Large intestine (tissue), 3 donors: ENCODE measurements at regions not wholly inside any gene's neighbourhood (a gene's known extent, or its start where the extent isn't known, plus 50 kb on each side); places are given as distances from the start of the nearest gene placed in this dataset.
"Not testable (repeated sequence)": the region's sequence is repeated elsewhere in the genome, so short reads cannot be mapped to it uniquely, and the experiment has no call there.

Experiments
- DNase-seq, 2 donors: peaks; one replicate each; pipeline versions ENCODE4 v3.0.0 to v3.0.0-alpha.2; 2013
- H3K27ac ChIP-seq: one replicate; pipeline ENCODE4 v1.5.1; 2013; ENCODE audit warnings: low read length
- H3K27me3 ChIP-seq: 2 replicates; pipeline ENCODE4 v1.6.1; 2013; ENCODE audit warnings: low read length; ENCODE audit not compliant: control insufficient read depth, insufficient read depth
- H3K36me3 ChIP-seq: 2 replicates; pipeline ENCODE4 v1.6.1; 2013; ENCODE audit warnings: low read length; ENCODE audit not compliant: control insufficient read depth, insufficient read depth
- H3K4me1 ChIP-seq: one replicate; pipeline ENCODE4 v1.6.1; 2013; ENCODE audit warnings: low read length; ENCODE audit not compliant: control insufficient read depth, insufficient read depth
- H3K4me3 ChIP-seq: one replicate; pipeline ENCODE4 v1.5.1; 2013; ENCODE audit warnings: low read length
- H3K9me3 ChIP-seq: one replicate; pipeline ENCODE4 v1.6.1; 2013; ENCODE audit warnings: mild to moderate bottlenecking, low read depth, low read length, moderate library complexity; ENCODE audit not compliant: control insufficient read depth
- WGBS: methylation state at CpG from one replicate; pipeline ENCODE4 v1.1.5; 2013; ENCODE audit warnings: low lambda C conversion rate; ENCODE audit not compliant: insufficient coverage; 5-methylcytosine and 5-hydroxymethylcytosine counted together

DNA sequence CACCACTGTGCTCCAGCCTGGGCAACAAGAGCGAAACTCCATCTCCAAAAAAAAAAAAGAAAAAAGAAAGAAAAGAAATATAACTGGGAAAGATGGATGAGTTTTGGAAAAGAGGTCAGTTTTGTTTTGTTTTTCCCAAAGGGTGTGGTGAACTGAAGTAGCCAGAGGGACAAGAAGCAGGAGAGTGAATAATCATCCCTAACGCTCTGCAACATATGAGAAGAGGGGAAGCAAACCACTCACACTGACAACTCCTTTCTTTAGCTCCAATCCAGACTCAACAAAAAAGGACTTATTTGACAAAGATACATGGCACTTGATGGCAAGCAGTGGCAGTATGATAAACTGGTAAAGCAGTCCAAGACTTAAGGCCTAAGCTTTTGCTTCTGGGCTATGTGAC, 176.1 kb upstream of the HMHB1 start:
- H3K4me3 ChIP-seq, result no peak overlapping the region
- WGBS, result 89% methylated on average over 1 of the region's 2 CpGs
- H3K27ac ChIP-seq, result no peak overlapping the region
- no peaks in the 10 kb centered on the region for H3K27me3 ChIP-seq
- no peak for DNase-seq
- H3K4me1 ChIP-seq, result peaks cover 22% of the 10 kb centered on the region
- H3K36me3 ChIP-seq, result no peaks in the 10 kb centered on the region
- no peaks in the 10 kb centered on the region for H3K9me3 ChIP-seq

DNA sequence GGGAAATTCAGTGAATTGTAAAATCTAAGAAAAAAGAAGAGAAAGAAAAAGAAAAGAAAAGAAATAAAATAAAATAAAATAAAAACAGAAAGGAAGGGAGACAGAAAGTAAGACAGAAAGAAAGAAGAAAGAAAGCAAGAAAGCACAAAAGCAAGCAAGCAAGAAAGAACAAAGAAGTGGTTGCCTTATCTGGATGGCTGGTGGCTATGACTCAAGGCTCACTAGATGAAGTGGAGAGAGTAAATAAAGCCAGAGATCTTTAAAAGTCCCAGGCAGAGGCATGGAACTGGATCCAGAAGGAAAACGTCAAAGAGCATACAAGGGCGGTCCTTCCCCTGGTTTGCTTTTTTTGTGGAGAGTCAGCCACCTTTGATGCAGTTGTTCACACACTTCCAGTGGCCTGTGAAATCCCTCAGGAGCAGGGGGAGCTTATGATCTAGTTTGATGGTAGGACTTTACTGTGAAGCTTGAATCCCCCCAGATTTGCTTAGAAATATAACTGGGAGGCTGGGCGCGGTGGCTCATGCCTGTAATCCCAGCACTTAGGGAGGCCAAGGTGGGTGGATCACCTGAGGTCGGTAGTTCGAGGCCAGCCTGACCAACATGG, 176.7 kb upstream of the HMHB1 start:
- H3K27ac ChIP-seq, result no peak overlapping the region

DNA sequence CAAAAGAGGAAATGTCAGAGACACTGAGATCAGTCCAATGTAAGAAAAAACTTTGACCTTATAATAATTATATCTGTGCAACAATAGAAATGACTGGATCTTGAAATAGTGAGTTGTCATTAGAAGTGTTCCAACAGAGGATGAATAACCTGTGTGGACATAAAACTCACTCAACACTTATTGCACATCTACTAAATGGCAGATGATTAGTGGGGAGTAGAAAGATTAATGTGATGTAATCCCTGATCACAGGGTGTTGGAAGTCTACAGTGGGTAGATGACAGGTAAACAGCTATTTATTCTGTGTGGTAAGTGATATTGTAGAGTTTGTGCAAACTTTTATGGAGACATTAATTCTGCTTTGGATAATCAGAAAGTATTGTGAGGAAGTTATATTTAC, 177.3 kb upstream of the HMHB1 start:
- Histone ChIP-seq H3K36me3 (no peaks in the 10 kb centered on the region), H3K27me3 (no peaks in the 10 kb centered on the region), H3K4me3 (no peak overlapping the region), H3K9me3 (no peaks in the 10 kb centered on the region), H3K27ac (no peak overlapping the region), H3K4me1 (peaks cover 22% of the 10 kb centered on the region)
- no peak for DNase-seq

More for the DNA sequence above, 176.7 kb upstream of the HMHB1 start:
- H3K4me3 ChIP-seq, result no peak overlapping the region
- H3K36me3 ChIP-seq, result no peaks in the 10 kb centered on the region
- H3K4me1 ChIP-seq, result peaks cover 22% of the 10 kb centered on the region
- peak in 1 of 2 donors; percentile 24 for DNase-seq
- no peaks in the 10 kb centered on the region for H3K9me3 ChIP-seq
- WGBS, result no CpG with 5 or more reads among the region's 6 CpGs
- no peaks in the 10 kb centered on the region for H3K27me3 ChIP-seq

DNA sequence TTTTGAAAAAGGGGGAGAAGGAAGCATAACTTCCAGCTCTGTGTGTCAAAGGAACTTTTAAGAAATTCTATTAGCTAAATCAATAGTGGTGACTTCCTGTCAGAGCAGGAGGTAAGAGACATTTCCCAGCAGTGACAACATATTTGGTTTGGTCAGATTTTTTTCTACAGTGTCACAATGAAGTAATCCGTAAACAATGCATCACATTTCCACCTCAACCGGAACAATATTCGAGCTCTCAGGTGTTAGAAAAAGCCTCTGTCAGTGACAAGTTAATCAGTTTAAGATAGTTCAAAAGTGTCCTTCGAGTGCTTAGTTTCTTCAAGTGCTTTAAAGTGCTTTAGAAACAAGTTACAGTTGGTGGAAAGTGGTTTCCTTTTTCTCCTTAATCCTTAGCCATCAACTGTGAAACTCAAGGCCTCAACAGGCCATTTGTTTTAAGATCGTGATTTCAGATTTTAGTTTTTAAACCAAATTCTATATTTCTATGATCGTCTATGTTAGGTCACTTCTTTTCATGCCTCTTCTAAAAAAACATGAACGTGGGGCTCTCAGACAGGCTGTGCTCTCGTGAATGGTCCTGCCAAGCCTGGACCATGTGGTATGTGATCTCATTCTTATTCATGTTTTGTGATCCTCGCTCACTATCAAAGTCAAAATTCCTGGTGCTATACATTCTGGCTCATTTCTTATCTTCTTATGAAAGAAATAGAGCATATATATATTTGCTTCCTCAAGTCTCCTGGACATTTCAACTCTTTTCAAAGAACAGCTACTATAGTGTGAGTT, 181.9 kb upstream of the HMHB1 start:
- 100% methylated on average over 3 of the region's 9 CpGs for WGBS
- DNase-seq, result no peak
- Histone ChIP-seq H3K27me3 (no peaks in the 10 kb centered on the region), H3K27ac (no peak overlapping the region), H3K36me3 (no peaks in the 10 kb centered on the region), H3K9me3 (no peaks in the 10 kb centered on the region), H3K4me1 (no peaks in the 10 kb centered on the region), H3K4me3 (no peak overlapping the region)

DNA sequence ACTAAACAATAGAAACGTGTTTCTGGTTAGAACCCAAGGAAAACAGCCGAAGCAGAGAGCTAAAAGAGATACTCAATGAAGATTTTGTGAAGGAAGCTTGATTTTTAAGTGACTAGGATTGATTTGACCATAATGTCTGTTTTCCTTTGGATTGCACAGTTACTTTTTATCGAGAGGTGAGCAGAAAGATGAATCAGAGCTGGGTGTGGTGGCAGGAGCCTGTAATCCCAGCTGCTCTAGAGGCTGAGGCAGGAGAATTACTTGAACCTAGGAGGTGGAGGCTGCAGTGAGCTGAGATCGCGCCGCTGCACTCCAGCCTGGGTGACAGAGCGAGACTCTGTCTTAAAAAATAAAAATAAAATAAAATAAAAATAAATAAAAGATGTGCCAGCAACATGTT, 186.9 kb upstream of the HMHB1 start:
- H3K27ac ChIP-seq, H3K36me3 ChIP-seq, DNase-seq, H3K9me3 ChIP-seq, H3K27me3 ChIP-seq, H3K4me1 ChIP-seq, H3K4me3 ChIP-seq: not testable (repeated sequence)
- WGBS, result 92% methylated on average over 6 of the region's 7 CpGs

GRCh38 chr5:143624465-143624864, 187.5 kb upstream of the HMHB1 start:
- H3K27me3 ChIP-seq, result no peaks in the 10 kb centered on the region
- WGBS, result 87% methylated on average over 2 of the region's 4 CpGs
- no peak for DNase-seq
- no peaks in the 10 kb centered on the region for H3K36me3 ChIP-seq
- H3K27ac ChIP-seq, result no peak overlapping the region
- no peaks in the 10 kb centered on the region for H3K9me3 ChIP-seq
- H3K4me3 ChIP-seq, result no peak overlapping the region
- H3K4me1 ChIP-seq, result no peaks in the 10 kb centered on the region

DNA sequence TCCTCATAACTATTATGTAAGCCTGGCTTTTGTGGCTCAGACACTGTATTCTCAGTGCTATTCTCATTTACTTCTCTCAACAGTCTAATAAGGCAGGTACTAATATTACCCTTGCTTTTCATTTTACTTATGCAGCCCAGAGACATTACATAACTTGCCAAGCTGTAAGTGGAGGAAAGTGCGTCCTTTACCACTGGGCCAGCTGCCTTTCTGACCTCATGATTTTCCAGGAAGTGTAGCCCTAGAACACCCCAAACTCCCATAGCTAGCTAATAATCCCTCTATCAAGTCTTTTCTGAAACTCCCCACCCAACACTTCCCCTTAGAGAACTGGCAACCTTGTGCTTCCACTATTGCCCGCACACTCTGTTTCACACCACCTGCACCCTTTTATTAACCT, 192.9 kb upstream of the HMHB1 start:
- H3K4me3 ChIP-seq, result no peak overlapping the region
- no peaks in the 10 kb centered on the region for H3K4me1 ChIP-seq
- WGBS, result no CpG with 5 or more reads among the region's 2 CpGs
- H3K27me3 ChIP-seq, result no peaks in the 10 kb centered on the region
- H3K9me3 ChIP-seq, result no peaks in the 10 kb centered on the region
- no peak for DNase-seq
- H3K27ac ChIP-seq, result no peak overlapping the region
- H3K36me3 ChIP-seq, result no peaks in the 10 kb centered on the region

- no peak overlapping the region for H3K27ac ChIP-seq
- no peaks in the 10 kb centered on the region for H3K36me3 ChIP-seq
- H3K4me1 ChIP-seq, result no peaks in the 10 kb centered on the region
- 100% methylated on average over 1 of the region's 6 CpGs for WGBS
- no peak overlapping the region for H3K4me3 ChIP-seq
- DNase-seq, result no peak
- no peaks in the 10 kb centered on the region for H3K27me3 ChIP-seq
- H3K9me3 ChIP-seq, result no peaks in the 10 kb centered on the region
Measured at GRCh38 chr5:143618141-143618540, 193.8 kb upstream of the HMHB1 start.

- Histone ChIP-seq H3K27ac (no peak overlapping the region), H3K36me3 (no peaks in the 10 kb centered on the region), H3K9me3 (no peaks in the 10 kb centered on the region), H3K4me1 (no peaks in the 10 kb centered on the region), H3K4me3 (no peak overlapping the region), H3K27me3 (no peaks in the 10 kb centered on the region)
- no peak for DNase-seq
- WGBS, result 100% methylated on average over 1 of the region's 4 CpGs
Measured at GRCh38 chr5:143614831-143615230, 197.1 kb upstream of the HMHB1 start.

DNA sequence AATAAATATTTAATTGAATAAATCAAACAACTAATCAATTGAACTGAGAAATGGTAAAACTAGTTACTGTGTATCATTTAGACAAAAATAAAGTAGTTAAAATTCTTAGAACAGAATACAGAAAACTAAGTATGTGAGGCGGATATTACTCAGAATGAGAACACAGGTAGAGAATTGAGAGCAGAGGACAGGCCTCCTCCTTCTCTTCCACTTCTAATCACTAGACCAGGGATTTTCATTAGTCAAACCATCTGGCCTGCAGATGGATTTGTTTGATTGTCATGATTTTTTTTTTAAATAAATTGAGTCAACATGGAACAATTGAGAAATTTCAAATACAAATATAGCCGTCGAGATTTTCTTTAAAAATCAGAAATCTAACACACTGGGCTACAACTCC, 198.6 kb upstream of the HMHB1 start:
- no CpG with 5 or more reads among the region's 3 CpGs for WGBS
- Histone ChIP-seq H3K9me3 (no peaks in the 10 kb centered on the region), H3K27ac (no peak overlapping the region), H3K4me1 (no peaks in the 10 kb centered on the region), H3K4me3 (no peak overlapping the region), H3K27me3 (no peaks in the 10 kb centered on the region), H3K36me3 (no peaks in the 10 kb centered on the region)
- DNase-seq, result no peak

- WGBS, result 100% methylated on average over 1 of the region's 1 CpG
- no peak overlapping the region for H3K27ac ChIP-seq
- H3K36me3 ChIP-seq, result no peaks in the 10 kb centered on the region
- DNase-seq, result no peak
- H3K4me3 ChIP-seq, result no peak overlapping the region
- no peaks in the 10 kb centered on the region for H3K4me1 ChIP-seq
- H3K9me3 ChIP-seq, result no peaks in the 10 kb centered on the region
- no peaks in the 10 kb centered on the region for H3K27me3 ChIP-seq
Measured at GRCh38 chr5:143610946-143611345, 201.0 kb upstream of the HMHB1 start.
